Sigmoid colon (tissue), 4 donors: ENCODE measurements at regions not wholly inside any gene's neighbourhood (a gene's known extent, or its start where the extent isn't known, plus 50 kb on each side); places are given as distances from the start of the nearest gene placed in this dataset.

Source experiments
- CTCF ChIP-seq, 4 experiments: fragments of 450-650 bp in 3 of 4; fragments of 200-600 bp in 1 of 4; IDR thresholded peaks; one replicate each; pipeline ENCODE4 v1.5.1; 2016 to 2019; ENCODE audit warnings: antibody characterized with exemption in 4 of 4, mild to moderate bottlenecking in 3 of 4, moderate library complexity in 2 of 4
- POLR2AphosphoS5 ChIP-seq, 4 donors: sonication (generic); formaldehyde crosslinking; IDR thresholded peaks; one replicate each; pipeline ENCODE4 v1.6.1; 2017; ENCODE audit warnings: antibody characterized with exemption in 4 of 4

- no peak for TF ChIP-seq CTCF (IDR thresholded peaks at IDR 0.05)
- TF ChIP-seq POLR2AphosphoS5 (IDR thresholded peaks at IDR 0.05) = no peak
Observed at GRCh38 chr18:67644226-67644625, 127.7 kb upstream of the DSEL start.
